Panc1 (cell line): ENCODE measurements at regions not wholly inside any gene's neighbourhood (a gene's known extent, or its start where the extent isn't known, plus 50 kb on each side); places are given as distances from the start of the nearest gene placed in this dataset.

Source experiments
- ATAC-seq: fragments of 200-7000 bp; cut with Tn5 transposase; 2 replicates; pipeline ENCODE4 v1.9.1; 2020; ENCODE audit warnings: mild to moderate bottlenecking, moderate library complexity
- BruUV-seq: library from RNA; stranded (reverse); fragments of 400-500 nt; replicated peaks from 2 replicates; lab custom pipeline; 2021; lab: Mats Ljungman, UMichigan
- CTCF ChIA-PET: fragments of 300-600 bp; sonication (Branson Sonifier 250); formaldehyde crosslinking; loops from one replicate; lab custom pipeline; 2022; ENCODE audit warnings: antibody characterized with exemption; lab: Charles Lee
- POLR2A ChIA-PET: fragments of 300-600 bp; sonication (Branson Sonifier 250); formaldehyde crosslinking; loops from one replicate; lab custom pipeline; 2022; ENCODE audit warnings: antibody characterized with exemption; lab: Charles Lee
- DNase-seq: peaks from one replicate; pipeline ENCODE4 v3.0.0-alpha.2; 2010; ENCODE audit warnings: low read depth, low spot score
- H3K27ac ChIP-seq: 2 replicates; pipeline ENCODE4 v1.5.1; 2011; ENCODE audit warnings: mild to moderate bottlenecking, low read length, inconsistent platforms
- H3K27me3 ChIP-seq: fragments of 200-500 bp; sonication (Bioruptor generic); 2 replicates; pipeline ENCODE4 v1.6.0; 2014; ENCODE audit warnings: low read length, inconsistent platforms; ENCODE audit not compliant: control insufficient read depth, insufficient read depth
- H3K36me3 ChIP-seq: fragments of 200-500 bp; sonication (Bioruptor generic); 2 replicates; pipeline ENCODE4 v1.5.1; 2014; ENCODE audit warnings: inconsistent platforms, mild to moderate bottlenecking, low read length, moderate library complexity; ENCODE audit not compliant: control insufficient read depth, insufficient read depth
- H3K4me1 ChIP-seq: 2 replicates; pipeline ENCODE4 v1.5.1; 2011; ENCODE audit warnings: inconsistent platforms, mild to moderate bottlenecking, low read length, moderate library complexity; ENCODE audit not compliant: control insufficient read depth, insufficient read depth
- H3K4me3 ChIP-seq, 2 experiments: 2 replicates each; pipeline ENCODE4 v1.5.1; 2011 to 2012; ENCODE audit warnings: low read depth in 2 of 2, low read length in 2 of 2, mild to moderate bottlenecking in 2 of 2, inconsistent platforms in 1 of 2, moderate library complexity in 1 of 2
- H3K9me3 ChIP-seq: fragments of 200-500 bp; sonication (Bioruptor generic); 2 replicates; pipeline ENCODE4 v1.5.1; 2014; ENCODE audit warnings: low read depth, mild to moderate bottlenecking, inconsistent platforms, low read length, moderate library complexity; ENCODE audit not compliant: control insufficient read depth, insufficient read depth
- POLR2AphosphoS5 ChIP-seq: IDR thresholded peaks from 2 replicates; pipeline ENCODE4 v1.6.1; 2012; ENCODE audit warnings: mild to moderate bottlenecking, low read depth, low read length, moderate library complexity
- SIN3A ChIP-seq: IDR thresholded peaks from 2 replicates; pipeline ENCODE4 v1.6.1; 2012; ENCODE audit warnings: low read depth, mild to moderate bottlenecking, low read length, moderate library complexity, borderline replicate concordance; ENCODE audit not compliant: insufficient read depth
- TCF7L2 ChIP-seq: IDR thresholded peaks from 2 replicates; pipeline ENCODE4 v1.6.1; 2011; ENCODE audit warnings: mild to moderate bottlenecking, low read depth, low read length, inconsistent platforms
- in situ Hi-C: cut with HindIII; loops from 2 replicates; pipeline ENCODE4 v1.10.0; 2016; ENCODE audit warnings: low sequenced_read_pairs, low pct_unique_long_range_greater_than_20kb
- intact Hi-C: fragments of 100-400 bp; cut with micrococcal nuclease; formaldehyde crosslinking; loops from one replicate; pipeline ENCODE4 v1.10.0; 2022; ENCODE audit not compliant: unreplicated experiment
- TF ChIP-seq, protein P1 (sequence below): fragments of 450-650 bp; IDR thresholded peaks from 2 replicates; pipeline ENCODE4 v1.5.1; 2017; ENCODE audit warnings: mild to moderate bottlenecking
- TF ChIP-seq, protein P2 (sequence below), 2 experiments: IDR thresholded peaks; 2 replicates each; pipeline ENCODE4 v1.6.1; 2011 to 2012; ENCODE audit warnings: low read depth in 2 of 2, control low read depth in 1 of 2, low read length in 1 of 2, mild to moderate bottlenecking in 1 of 2, moderate library complexity in 1 of 2; ENCODE audit not compliant: insufficient read depth in 1 of 2

DNA sequence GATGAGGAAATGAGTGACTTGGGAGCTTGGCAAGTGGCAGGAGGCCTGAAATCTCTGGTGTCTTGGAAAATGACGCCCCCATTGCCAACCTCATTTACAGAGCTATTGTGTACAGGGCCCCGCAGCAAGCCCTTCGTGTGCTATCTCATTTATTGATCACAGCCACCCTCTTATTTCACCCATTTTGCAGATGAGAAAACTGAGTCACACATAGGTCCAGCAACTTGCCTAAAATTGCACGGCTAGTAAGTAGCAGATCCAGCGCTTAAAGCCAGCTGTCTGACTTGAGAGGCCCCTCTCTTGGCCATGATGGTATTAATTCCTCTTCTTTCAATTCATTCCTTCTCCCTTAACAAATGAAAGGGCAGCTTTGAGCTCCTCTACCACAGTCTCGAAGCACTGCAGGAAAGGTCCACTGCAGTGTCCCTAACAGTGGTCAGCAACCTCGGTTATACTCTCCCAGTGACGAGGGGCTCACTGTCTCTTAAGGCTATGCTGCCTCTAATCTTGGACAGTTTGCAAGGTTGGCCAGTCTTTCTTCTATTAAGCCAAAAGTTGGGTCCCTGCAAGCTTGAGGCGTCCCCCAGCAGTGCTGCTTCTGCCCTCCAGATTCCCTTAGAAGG lies 162.2 kb downstream of the COPRS start:
- POLR2A ChIA-PET = no interaction called here
- Histone ChIP-seq H3K4me3 (no peak overlapping the region), H3K4me1 (0 out of 2 replicates have a peak, but pooled peaks cover 8% of the 10 kb centered on the region), H3K27ac (no peak overlapping the region), H3K36me3 (no peaks in the 10 kb centered on the region), H3K27me3 (no peaks in the 10 kb centered on the region), H3K9me3 (no peaks in the 10 kb centered on the region)
- ATAC-seq (no peak), DNase-seq (no peak)
- no TSS peak for BruUV-seq
- in situ Hi-C loops = no loop called here
- intact Hi-C loops = no loop called here
- CTCF ChIA-PET = interaction anchor here (0.7 kb wide), 1 partner anchor 123 kb away, joined by 3 read pairs; no protein-coding TSS in a partner anchor
- TF ChIP-seq SIN3A (no peak), TCF7L2 (no peak), POLR2AphosphoS5 (no peak)

DNA sequence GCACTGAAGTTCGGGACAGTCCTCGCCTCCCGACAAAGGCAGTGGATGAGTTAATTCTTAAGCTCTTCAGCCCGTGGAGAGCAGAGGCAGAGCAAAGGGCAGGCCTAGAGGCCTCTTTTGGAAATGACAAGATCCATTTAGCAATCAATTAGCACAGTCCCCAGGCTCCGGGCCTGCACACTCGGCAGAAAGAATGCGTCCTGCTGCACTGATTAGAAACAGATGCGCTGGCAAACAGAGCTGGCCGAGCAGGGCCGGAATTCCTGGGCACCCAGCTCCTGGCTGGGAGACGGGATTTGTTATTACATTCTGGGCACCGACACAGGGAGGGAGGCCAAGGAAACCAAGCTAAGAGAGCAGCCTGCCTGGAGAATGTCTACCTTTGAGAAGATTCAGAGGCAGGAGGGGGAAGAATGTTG lies 162.9 kb downstream of the COPRS start:
- ATAC-seq (peak; percentile 51; the same call in 1 of the 2 replicates), DNase-seq (no peak)
- Histone ChIP-seq H3K4me1 (0 out of 2 replicates have a peak, but pooled peaks cover 8% of the 10 kb centered on the region), H3K4me3 (no peak overlapping the region), H3K27me3 (no peaks in the 10 kb centered on the region), H3K9me3 (no peaks in the 10 kb centered on the region), H3K27ac (peak overlapping the region; percentile 1; the same call in 1 of the 2 replicates), H3K36me3 (no peaks in the 10 kb centered on the region)
- POLR2A ChIA-PET = no interaction called here
- CTCF ChIA-PET = interaction anchor here (1.3 kb wide), 1 partner anchor 138 kb away, joined by 3 read pairs; no protein-coding TSS in a partner anchor
- TF ChIP-seq, protein P1, sequence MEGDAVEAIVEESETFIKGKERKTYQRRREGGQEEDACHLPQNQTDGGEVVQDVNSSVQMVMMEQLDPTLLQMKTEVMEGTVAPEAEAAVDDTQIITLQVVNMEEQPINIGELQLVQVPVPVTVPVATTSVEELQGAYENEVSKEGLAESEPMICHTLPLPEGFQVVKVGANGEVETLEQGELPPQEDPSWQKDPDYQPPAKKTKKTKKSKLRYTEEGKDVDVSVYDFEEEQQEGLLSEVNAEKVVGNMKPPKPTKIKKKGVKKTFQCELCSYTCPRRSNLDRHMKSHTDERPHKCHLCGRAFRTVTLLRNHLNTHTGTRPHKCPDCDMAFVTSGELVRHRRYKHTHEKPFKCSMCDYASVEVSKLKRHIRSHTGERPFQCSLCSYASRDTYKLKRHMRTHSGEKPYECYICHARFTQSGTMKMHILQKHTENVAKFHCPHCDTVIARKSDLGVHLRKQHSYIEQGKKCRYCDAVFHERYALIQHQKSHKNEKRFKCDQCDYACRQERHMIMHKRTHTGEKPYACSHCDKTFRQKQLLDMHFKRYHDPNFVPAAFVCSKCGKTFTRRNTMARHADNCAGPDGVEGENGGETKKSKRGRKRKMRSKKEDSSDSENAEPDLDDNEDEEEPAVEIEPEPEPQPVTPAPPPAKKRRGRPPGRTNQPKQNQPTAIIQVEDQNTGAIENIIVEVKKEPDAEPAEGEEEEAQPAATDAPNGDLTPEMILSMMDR = no peak
- TF ChIP-seq SIN3A (no peak), POLR2AphosphoS5 (no peak), TCF7L2 (no peak)
- TF ChIP-seq, protein P2, sequence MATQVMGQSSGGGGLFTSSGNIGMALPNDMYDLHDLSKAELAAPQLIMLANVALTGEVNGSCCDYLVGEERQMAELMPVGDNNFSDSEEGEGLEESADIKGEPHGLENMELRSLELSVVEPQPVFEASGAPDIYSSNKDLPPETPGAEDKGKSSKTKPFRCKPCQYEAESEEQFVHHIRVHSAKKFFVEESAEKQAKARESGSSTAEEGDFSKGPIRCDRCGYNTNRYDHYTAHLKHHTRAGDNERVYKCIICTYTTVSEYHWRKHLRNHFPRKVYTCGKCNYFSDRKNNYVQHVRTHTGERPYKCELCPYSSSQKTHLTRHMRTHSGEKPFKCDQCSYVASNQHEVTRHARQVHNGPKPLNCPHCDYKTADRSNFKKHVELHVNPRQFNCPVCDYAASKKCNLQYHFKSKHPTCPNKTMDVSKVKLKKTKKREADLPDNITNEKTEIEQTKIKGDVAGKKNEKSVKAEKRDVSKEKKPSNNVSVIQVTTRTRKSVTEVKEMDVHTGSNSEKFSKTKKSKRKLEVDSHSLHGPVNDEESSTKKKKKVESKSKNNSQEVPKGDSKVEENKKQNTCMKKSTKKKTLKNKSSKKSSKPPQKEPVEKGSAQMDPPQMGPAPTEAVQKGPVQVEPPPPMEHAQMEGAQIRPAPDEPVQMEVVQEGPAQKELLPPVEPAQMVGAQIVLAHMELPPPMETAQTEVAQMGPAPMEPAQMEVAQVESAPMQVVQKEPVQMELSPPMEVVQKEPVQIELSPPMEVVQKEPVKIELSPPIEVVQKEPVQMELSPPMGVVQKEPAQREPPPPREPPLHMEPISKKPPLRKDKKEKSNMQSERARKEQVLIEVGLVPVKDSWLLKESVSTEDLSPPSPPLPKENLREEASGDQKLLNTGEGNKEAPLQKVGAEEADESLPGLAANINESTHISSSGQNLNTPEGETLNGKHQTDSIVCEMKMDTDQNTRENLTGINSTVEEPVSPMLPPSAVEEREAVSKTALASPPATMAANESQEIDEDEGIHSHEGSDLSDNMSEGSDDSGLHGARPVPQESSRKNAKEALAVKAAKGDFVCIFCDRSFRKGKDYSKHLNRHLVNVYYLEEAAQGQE (IDR thresholded peaks at IDR 0.05; ENCODE audit: insufficient read depth in 1 of 2, low read depth in 2 of 2, low read length in 1 of 2) = no peak
- in situ Hi-C loops (no loop called here), intact Hi-C loops (no loop called here)
- no TSS peak for BruUV-seq
